OCI-LY3 (cell line): ENCODE measurements at regions not wholly inside any gene's neighbourhood (a gene's known extent, or its start where the extent isn't known, plus 50 kb on each side); places are given as distances from the start of the nearest gene placed in this dataset.

Experiments used
- EZH2phosphoT487 ChIP-seq: fragments of 200-600 bp; shearing (Covaris generic); IDR thresholded peaks from 2 replicates; pipeline ENCODE4 v1.6.1; 2018; ENCODE audit warnings: antibody characterized with exemption, mixed run types, low read depth
- TF ChIP-seq, protein P1 (sequence below): fragments of 200-600, 300-600 bp; sonication (generic); IDR thresholded peaks from 2 replicates; pipeline ENCODE4 v1.5.1; 2014; ENCODE audit warnings: antibody characterized with exemption, low read length, low read depth

DNA sequence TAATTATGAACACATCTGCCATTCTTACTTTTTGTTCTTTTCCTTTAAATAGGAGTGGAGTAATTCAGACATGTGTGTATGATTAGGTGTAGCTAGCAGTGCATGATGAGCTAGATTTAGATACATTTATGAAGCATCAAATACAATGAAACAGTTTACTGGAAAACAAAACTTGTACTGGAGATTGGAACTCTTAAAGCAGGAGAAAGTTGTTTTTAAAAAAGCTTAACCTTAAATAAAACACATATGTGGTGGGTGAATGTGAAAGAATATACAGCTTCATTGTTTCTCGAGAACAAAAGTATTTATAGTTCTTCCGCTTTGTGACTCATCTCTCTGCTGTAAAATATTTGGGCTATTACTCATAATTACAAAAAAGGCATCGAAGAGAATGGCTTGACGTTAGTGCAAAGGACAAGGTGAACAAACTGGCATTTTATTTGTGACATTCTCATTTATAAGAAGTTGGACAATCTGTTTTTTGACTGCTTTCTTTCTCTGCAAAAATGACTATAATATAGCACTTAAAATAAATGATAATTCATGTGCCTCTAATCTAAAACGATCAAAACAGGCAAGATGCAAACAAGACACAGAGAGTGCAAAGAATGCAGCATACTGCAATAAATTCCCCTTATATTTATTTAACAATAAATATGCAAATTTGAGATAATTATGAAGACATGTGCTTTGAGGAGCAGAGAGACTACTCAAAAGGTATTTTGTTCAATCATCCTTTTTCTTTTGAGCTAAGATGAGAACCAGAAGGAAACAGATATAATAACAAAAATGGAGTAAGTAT is 478.8 kb downstream of the CETN3 start:
- TF ChIP-seq, protein P1, sequence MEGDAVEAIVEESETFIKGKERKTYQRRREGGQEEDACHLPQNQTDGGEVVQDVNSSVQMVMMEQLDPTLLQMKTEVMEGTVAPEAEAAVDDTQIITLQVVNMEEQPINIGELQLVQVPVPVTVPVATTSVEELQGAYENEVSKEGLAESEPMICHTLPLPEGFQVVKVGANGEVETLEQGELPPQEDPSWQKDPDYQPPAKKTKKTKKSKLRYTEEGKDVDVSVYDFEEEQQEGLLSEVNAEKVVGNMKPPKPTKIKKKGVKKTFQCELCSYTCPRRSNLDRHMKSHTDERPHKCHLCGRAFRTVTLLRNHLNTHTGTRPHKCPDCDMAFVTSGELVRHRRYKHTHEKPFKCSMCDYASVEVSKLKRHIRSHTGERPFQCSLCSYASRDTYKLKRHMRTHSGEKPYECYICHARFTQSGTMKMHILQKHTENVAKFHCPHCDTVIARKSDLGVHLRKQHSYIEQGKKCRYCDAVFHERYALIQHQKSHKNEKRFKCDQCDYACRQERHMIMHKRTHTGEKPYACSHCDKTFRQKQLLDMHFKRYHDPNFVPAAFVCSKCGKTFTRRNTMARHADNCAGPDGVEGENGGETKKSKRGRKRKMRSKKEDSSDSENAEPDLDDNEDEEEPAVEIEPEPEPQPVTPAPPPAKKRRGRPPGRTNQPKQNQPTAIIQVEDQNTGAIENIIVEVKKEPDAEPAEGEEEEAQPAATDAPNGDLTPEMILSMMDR, result no peak
- no peak for TF ChIP-seq EZH2phosphoT487
